GM12878 (cell line): ENCODE measurements at regions not wholly inside any gene's neighbourhood (a gene's known extent, or its start where the extent isn't known, plus 50 kb on each side); places are given as distances from the start of the nearest gene placed in this dataset.

Experiments used
- ASH2L ChIP-seq: fragments of 300-600, 200-600 bp; sonication (generic); IDR thresholded peaks from 2 replicates; pipeline ENCODE4 v1.6.1; 2017; ENCODE audit warnings: low read depth, mild to moderate bottlenecking, borderline replicate concordance
- ATF7 ChIP-seq: fragments of 450-650 bp; IDR thresholded peaks from 2 replicates; pipeline ENCODE4 v1.6.1; 2016; ENCODE audit warnings: low read depth, mild to moderate bottlenecking
- CTCF ChIP-seq, 3 experiments: IDR thresholded peaks in 2 of 3; conservative IDR thresholded peaks in 1 of 3; 2 replicates each; pipeline ENCODE4 v1.5.1; 2011; ENCODE audit warnings: low read depth in 3 of 3, low read length in 3 of 3, mild to moderate bottlenecking in 3 of 3, control low read depth in 2 of 3, moderate library complexity in 2 of 3, inconsistent platforms in 1 of 3, mixed read lengths in 1 of 3; ENCODE audit not compliant: control insufficient read depth in 2 of 3, insufficient read depth in 1 of 3; ENCODE audit errors: extremely low read depth in 1 of 3
- JUND ChIP-seq: IDR thresholded peaks from 2 replicates; pipeline ENCODE4 v1.6.1; 2012; ENCODE audit warnings: low read depth, mild to moderate bottlenecking, low read length, improper control_type of control experiment, moderate library complexity
- POLR2A ChIP-seq: IDR thresholded peaks from 2 replicates; pipeline ENCODE4 v1.6.1; 2011; ENCODE audit warnings: low read depth, mild to moderate bottlenecking, low read length
- RBBP5 ChIP-seq: fragments of 200-600 bp; sonication (generic); conservative IDR thresholded peaks from 2 replicates; pipeline ENCODE4 v1.6.1; 2016
- SKIL ChIP-seq: fragments of 450-650 bp; IDR thresholded peaks from 2 replicates; pipeline ENCODE4 v1.6.1; 2017; ENCODE audit warnings: mild to moderate bottlenecking, low read depth, inconsistent platforms; ENCODE audit not compliant: poor library complexity, severe bottlenecking
- SMAD1 ChIP-seq: fragments of 450-650 bp; IDR thresholded peaks from 2 replicates; pipeline ENCODE4 v1.6.1; 2018; ENCODE audit warnings: mild to moderate bottlenecking, low read depth; ENCODE audit not compliant: partially characterized antibody

DNA sequence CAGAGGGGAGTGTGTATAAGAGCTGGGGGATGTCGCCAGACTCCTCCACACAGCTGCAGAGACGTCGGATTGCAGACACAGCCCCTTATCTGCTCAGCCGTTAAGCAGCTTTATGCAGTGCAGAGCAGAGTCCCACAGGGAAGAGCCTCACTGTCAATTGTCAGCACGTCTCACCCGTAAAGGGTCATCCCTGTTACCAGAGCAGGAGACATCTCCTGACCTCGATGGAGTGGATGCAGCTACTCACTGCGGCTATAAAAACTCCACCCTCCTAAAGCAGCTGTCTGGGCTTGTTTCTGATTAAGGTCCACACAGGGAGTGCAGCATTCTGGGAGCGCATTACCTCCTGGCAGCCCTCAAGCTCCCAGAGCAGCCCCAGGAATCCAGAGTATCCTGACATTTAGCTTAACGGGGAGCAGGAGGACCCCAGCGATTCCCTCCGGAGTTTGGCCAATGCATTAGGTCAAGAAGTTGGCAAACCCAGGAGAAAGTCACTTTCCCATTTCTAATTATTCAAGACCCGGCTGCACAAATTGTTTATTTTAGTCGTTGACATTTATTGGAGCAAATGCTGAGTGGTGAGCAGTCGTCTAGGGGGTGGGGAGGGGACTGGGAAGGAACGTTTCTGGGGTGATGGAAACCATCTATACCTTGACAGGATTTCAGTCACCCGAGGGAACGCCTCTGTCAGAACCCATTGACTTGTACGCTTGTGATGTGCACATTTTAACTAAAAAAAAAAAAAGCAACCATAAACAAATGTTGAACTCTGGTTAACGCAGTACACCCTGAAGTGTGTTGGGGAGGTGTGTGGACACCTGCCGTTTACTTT is 100.0 kb upstream of the ZNF469 start:
- TF ChIP-seq JUND (no peak), ATF7 (no peak), SMAD1 (no peak), RBBP5 (no peak), ASH2L (no peak), SKIL (no peak), POLR2A (no peak), CTCF (IDR thresholded peaks at IDR 0.05 in 2 of 3, conservative IDR thresholded peaks at IDR 0.05 in 1 of 3; ENCODE audit: control insufficient read depth in 2 of 3, extremely low read depth in 1 of 3, insufficient read depth in 1 of 3, low read depth in 3 of 3, low read length in 3 of 3) (no peak)
